Stimulated activated CD8-positive, alpha-beta memory T cell treated with anti-CD3 and anti-CD28 coated beads, Interleukin-2, amount 100 ng/mL, for 1 hour (primary cell): ENCODE measurements at regions not wholly inside any gene's neighbourhood (a gene's known extent, or its start where the extent isn't known, plus 50 kb on each side); places are given as distances from the start of the nearest gene placed in this dataset.

Source experiments
- DNase-seq, 2 donors: peaks; one replicate each; pipeline ENCODE4 v3.0.0-alpha.2; 2020; ENCODE audit warnings: low read depth in 2 of 2

DNA sequence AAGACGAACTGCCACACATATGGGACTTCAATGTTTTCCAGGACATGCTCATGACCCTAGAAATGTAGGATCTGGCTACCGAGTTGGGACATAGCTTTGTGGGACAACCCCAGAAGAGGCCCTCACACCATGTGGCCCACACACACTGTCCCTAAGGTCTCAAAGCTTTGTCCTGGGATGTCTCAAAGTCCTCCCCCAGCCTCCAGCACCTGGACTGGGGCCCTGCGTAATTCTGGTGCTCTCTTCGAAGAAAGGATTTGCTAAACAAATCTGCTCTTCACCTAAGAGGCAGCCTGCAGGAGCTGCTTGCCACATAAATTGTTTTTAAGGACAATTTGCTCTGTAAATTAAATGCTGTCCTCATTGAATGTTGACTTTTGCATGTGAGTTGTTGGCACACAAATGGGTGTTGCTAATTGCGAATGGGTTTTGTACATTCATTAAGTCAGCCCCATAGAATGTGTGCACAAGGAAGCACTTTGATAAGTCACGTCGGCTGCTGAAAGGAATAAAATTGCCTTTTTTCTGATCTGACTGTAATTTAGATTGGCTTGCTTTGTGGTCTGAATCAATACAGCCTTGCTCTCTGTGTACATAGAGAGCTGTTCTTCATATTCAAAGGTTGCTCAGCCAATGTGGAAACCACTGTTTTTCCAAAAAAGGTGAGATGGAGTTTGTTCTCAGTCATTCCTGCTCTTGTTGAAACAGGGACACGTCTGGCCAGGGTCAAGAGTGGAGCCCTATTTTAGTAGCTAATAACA is 161.6 kb upstream of the PWP1 start:
- DNase-seq = no peak

DNA sequence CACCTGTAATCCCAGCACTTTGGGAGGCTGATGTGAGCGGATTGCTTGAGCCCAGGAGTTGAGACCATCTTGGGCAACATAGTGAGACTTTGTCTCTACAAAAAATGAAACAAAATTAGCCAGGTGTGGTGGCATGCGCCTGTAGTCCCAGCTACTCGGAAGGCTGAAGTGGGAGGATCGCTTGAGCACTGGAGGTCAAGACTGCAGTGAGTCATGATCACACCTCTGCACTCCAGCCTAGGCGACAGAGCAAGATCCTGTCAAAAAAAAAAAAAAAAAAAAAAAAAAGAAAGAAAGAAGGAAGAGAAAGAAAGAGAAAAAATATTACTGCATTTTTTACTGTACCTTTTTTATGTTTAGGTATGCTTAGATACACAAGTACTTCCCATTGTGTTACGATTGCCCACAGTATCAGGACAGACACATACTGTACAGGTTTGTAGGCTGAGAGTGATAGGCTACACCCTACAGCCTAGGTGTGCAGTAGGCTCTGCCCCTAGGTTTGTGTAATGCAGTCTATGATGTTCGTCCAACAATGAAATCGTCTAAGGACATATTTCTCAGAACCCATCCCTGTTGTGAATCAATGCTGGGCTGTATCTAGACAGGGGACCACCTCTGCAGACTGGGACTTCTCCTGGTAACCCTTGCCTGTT is 160.4 kb upstream of the PWP1 start:
- DNase-seq = no peak

DNA sequence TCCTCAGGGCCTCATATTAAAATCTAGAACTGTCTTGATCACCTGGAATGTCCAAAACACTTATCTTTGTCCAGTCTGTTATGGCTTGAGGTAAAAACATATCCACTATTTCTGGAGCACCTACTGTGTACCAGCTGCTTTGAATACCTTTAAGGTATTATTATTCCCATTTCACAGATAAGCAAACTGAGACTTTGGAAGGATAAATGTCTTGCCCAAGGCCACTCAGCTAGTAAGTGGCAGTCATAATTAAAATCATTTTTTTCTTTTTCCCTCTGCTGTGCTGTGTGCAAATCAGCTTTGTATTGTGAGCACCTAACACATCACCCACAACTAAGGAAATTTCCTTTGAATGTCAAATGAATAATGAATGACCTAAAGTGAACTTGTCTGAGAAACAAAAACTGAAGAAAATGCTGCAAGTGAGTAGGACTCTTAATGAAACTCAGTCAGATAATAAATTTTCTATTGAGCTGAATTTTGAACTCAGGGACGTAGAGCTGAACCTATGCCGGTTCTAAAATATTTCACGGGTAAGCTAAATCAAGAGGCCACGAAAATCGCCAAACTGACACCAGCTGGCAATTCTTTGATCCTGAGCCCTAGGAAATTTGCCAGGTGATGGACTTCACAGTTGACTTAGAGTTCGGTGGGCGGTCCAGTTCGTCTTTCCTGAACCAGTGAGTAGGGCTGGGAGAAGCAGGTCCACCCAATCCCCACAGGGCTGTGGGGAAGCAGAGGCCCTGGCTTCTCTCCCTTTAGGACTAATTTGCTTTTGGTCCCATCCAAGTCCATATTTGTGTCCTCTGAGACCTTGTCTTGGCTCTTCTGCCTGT is 159.7 kb upstream of the PWP1 start:
- no peak for DNase-seq

DNA sequence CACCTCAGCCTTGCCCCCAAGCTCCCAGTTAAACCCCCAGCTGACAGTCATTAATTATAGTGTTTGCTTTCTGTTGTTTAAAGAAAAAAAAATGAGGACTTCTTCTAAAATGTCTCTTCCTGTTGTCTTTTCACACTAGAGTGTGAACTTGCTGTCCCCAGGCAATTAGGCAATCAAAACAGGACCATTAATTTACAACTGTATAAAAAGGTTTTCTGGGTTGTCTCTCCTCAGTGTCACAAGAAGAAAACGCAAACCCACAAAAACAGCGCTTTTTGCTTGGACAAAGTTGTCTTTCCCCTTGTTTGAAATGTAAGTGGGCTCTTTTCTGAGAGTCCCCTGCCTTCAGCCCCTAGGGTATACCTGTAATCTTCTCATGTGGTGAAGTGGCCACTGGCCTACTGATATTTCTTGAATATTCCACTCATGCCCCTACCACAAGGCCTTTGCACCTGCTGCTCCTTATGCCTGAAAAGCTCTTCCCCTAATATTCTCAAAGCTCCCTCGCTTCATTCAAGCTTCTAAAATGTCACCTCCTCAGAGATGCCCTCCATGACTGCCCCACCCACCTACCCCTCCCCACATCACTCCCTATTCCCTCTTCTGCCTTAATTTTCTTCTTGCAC is 158.9 kb upstream of the PWP1 start:
- DNase-seq = no peak

DNA sequence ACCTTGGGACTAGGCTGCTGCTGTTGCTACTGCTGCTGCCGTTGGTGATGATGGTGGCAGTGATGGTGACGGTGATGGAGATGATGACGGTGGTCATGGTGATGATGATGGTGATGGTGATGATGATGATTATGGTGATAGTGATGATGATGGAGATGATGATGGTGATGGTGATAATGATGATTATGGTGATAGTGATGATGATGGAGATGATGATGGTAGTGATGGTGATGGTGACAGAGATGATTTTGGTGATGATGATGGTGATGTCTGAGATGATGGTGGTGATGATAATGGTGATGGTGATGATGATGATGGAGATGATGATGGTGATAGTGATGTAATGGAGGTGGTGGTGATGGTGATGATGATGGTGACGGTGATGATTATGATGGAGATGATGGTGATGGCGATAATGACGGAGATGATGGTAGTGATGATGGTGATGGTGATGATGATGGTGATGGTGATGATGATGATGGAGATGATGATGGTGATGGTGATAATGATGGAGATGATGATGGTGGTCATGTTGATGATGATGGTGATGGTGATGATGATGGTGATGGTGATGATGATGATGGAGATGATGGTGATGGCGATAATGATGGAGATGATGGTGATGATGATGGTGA is 156.8 kb upstream of the PWP1 start:
- no peak for DNase-seq

DNA sequence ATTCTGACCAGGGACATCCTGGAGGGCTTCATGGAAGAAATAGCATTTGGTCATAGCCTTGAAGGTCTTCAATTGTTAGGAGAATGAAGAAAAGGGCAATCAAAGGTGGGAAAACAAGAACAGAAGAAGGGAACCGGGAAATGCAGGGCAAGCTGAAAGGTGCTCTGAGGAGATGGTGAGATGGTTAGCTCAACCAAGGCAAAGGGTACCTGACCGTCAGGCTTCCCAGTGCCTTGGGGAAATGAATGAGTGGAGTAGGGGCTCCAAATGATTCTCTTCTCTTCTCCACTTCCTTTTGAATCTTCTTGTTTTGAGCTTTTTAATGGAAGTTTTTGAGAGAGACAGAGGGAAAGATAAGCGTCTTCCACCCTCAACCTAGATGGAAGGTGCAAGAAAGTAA is 155.6 kb upstream of the PWP1 start:
- DNase-seq = no peak

DNA sequence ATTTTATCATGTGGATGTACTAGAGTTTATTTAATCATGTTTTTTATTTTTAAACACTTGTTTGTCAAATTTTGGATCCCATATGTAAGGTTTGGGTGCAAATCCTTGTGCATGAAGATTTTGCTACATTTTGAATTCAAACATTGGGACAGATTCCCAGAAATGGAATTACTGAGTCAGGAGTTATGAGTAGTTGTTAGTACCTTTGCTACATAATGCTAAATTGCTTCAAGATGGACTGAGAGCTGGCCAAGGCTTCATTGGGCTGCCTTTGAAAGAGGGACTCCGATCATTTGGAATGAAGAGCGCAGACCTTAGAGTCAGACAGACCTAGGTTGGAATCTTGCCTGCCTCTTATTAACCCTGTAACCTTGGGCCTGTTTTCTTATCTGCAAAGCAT is 154.9 kb upstream of the PWP1 start:
- DNase-seq = no peak

DNA sequence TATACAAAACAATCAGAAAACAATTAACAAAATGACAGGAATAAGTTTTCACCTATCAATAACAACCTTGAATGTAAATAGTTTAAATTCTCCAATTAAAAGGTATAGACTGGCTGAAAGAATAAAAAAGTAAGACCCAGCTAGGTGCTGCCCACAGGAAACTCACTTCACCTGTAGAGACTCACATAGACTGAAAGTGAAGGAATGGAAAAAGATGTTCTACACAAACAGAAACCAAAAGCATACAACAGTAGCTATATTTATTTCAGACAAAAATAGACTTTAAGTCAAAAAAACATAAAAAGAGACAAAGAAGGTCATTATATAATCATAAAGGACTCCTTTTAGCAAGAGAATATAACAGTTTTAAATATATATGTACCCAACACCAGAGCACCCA is 152.4 kb upstream of the PWP1 start:
- DNase-seq = no peak

DNA sequence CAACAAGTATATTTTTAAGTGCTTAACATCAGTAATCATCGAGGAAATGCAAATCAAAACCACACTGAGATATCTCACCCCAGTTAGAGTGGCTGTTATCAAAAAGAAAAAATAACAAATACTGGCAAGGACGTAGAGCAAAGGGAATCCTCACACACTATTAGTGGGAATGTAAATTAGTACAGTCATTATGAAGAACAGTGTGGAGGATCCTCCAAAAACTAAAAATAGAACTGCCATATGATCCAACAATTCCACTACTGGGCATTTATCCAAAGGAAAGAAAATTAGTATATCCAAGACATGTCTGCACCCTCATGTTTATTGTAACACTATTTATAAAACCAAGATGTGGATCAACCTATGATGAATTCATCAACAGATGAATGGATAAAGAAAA is 149.0 kb upstream of the PWP1 start:
- DNase-seq = no peak

DNA sequence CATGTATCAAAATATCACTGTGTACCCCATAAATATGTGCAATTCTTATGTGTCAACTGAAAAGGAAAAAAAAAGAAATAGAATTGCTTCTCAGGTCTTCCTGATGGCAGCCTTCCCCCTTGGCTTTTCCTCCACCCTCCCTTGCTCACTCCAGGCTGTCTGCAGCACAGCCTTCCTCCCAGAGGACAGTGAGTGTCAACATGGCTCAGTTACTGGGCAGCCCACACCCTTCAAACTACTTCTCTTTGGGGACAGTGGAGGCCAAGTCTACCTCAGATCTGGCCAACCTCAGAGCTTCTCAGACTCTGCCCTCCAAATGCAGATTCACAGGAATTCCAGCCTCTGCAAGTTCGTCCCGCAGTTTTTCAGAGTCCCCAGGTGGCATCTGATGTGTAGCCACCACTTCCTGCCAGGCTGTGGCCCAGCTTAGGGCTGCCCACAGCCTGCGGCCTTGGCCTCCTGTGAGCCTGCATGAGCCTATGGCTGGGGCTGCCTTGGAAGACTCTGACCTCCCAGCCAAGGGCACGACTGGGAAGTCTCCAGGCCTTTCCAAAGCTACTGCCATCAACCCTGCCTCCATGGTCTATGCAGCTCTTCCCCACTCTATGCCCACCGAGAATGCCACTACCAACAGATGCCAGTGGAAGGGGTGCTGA is 148.0 kb upstream of the PWP1 start:
- DNase-seq = no peak

DNA sequence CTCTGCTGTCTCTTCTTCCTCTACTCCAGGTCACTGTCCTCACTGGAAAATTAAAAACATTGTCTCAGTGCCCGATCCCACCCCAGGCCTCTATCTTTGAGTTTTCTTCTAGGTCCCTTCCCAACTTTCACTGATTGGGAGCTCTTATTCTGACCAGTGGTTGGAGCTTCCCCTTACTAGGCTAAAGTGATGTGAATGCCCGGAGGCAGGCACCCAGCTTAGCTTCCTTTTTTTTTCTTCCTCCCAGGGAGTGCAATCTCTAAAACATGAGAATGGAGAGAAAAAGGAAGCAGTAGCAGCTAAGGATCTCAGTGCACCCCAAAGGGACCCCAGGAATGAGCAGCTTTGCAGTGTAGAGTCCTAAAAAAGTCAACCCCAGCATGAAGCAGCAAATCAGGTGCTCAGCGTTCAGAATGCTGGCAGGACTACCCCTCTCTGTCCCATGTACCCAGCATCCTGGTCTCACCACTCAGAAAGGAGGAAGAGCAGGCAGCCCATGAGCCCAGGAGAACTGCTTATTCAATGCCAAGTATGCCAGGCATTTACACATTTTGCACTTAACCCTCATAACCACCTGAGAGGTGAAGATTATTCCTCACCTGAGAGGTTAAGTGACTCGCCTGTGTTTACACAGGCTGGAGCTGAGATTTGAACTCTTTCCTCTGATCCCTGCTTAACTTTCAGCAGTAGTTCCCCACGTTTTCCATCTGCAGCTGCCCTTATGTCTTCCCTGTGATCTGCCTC is 146.2 kb upstream of the PWP1 start:
- no peak for DNase-seq

DNA sequence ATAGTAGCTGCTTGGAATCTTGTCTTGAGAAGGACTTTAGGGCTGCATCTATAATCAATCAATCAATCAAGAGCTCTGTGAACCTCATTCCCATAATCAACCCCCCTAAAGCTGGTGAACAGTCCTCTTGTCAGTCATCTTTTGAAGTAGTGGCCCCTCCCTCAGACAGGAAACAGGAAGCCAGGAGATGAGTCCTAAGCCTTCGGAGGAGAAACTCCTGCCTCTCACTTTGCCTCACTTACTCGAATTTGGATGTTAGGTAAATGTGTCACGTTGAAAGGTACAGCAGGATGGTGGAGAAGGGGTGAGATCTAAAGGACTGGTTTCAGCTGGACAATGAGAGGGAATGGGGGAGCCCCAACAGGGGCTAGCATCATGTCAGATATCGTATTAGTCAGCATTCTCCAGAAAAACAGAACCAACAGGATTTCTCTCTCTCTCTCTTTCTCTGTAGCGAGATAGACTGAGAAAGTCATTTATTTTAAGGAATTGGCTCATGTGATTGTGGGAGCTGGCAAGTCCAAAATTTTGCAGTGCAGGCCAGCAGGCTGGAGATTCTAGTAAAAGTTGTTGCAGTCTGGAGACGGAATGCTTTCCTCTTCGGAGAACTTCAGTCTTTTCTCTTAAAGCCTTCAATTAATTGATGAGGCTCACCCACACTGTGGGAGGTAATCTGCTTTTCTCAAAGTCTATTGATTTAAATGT is 144.4 kb upstream of the PWP1 start:
- DNase-seq = no peak

DNA sequence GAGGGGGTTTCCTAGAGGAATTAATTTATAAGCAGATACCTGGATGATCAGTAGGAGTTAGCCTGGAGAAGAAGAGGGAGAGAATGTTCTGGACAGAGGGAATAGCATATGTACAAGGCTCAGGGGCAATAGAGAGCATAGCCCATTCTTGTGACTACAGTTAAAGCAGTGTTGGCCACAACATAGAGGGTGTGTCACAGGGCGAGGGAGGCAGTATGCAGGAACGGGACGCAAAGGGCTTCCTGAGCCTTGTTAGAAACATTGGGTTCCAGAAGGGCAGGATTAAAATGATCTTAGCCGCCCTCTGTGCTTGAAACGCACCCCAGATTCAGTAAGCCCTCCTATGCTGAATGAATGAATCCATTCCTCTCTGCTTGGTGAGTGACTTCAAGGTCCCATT is 142.2 kb upstream of the PWP1 start:
- no peak for DNase-seq

DNA sequence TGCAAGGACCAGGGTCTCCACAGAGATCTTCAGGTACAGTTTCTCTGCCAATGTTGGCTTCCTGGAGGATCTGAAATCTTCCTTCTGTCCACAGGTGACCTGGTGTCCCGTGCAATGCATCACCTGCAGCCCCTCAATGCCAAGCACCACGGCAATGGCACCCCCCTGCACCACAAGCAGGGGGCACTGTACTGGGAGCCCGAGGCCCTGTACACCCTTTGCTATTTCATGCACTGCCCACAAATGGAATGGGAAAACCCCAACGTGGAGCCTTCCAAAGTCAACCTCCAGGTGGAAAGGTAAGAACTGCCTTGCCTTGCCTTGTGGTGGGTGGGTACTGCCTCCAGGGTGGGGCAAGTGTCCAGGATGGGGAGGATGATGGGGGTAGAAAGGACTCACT is 141.8 kb upstream of the PWP1 start:
- no peak for DNase-seq

DNA sequence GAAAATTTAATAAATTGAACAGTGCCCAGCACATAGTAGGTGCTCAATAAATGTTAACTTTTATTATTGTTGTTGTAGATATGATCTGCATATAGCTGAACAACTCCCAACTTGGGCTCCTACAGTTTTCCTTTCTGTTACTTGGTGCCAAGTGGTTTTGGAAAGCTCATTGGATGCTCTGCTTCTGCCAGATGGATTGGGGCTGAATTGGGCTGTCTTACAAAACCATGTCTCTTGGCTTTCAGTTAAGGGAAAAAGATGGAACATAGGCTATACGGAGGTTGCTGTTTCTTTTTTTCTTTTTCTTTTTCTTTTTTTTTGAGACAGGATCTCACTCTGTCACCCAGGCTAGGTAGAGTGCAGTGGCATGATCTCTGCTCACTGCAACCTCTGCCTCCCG is 140.7 kb upstream of the PWP1 start:
- DNase-seq = no peak

DNA sequence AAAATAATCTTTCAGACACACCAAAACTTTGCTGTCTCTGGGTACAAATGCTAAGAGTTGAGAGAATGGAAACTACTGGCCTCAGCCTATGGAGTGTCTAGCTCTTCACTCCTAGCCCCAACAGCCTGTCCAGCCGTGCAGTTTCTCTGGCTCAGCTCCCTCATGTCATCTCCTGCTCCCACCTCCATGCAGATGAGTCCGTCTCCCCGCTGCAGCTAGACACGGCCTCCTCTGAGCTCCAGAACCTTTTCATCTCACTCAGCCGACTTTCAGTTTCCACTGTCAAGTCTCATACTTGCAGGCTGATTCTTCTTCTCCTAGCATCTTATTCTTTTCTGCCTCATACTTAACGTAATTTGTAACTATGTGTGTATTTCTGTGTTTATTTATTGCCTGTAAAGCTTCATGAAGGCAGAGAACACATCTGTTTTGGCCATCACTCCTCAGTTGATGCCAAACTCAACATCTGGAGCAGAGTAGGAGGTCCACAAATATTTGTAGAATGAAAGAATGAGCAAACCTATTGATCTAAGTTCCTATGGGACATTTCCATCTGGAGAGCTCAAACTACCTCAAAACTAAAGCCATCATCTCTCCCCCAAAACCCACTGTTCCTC is 139.8 kb upstream of the PWP1 start:
- no peak for DNase-seq

DNA sequence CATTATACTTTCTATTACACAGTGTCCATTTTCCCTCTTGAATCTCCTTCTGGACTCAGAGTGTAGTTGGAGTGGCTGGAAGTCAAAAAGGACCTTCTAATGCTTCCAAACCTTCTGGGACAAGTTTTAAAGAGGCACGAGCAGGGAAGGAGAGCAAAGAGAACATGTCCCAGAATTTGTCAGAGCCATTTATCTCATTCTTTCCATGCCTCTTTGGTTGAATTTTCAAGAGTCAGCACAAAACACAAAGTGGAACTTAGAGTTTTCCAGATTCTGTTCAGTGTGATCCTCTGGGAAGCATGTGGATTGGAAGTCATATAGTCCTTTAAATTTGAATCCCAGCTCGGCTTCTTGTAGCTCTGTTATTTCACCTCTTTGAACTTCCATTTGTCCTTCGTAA is 138.2 kb upstream of the PWP1 start:
- no peak for DNase-seq

DNA sequence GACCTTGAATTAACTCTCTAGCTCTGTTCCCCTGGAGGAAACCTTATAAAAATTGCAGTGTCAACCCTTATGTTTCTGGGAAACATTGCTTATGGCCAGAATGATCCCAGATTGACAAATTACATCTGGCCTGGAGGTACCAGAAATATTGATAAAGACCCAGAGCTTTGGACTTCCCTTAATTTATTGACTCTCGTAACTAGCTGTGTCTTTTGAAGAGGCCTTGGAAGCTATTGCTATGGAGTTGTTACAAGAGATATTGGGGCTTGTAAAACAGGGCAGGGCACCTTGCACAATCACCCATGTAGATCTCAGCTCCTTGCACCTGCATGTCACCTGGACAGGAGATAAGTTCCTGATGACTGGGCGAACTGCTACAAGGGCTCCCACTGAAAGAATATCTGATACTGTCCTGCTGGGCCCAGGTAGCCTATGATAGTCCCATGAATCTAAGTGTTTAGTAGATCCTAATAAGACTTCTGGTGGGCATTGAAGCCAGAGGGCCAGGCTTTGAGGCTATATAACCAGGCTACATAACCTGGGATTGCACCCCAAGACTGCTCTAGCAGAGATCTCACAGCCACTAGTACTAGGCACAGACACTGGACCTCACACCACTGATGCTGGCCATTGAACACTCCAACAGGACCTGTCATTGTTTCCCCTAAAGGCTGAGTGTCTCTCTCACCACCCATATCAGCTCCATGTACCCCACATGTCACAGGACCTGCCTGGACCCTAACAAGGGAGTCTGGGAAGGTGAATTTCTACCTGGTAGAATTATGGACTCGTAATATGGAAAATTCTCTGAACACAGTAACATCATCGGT is 135.7 kb upstream of the PWP1 start:
- DNase-seq = no peak

DNA sequence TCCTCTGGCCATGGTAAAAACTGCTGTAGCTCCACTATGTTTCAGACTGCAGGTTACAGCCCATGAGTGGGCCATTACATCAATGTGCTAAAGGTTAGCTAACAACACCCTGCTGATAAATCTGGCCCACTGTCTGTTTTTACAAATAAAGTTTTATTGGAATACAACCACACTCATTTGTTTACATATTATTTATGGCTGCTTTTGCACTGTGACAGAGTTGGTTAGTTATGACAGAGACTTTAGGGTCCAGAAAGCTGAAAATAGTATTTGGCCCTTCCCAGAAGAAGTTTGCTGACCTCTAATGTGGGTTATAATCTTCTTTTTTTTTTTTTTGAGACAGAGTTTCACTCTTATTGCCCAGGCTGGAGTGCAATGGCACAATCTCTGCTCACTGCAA is 134.2 kb upstream of the PWP1 start:
- DNase-seq = no peak
